Osteoblast (primary cell): ENCODE measurements at regions not wholly inside any gene's neighbourhood (a gene's known extent, or its start where the extent isn't known, plus 50 kb on each side); places are given as distances from the start of the nearest gene placed in this dataset.

Experiments
- DNase-seq: peaks from one replicate; pipeline ENCODE4 v3.0.0; 2011; ENCODE audit warnings: low spot score, mixed read lengths; ENCODE audit not compliant: insufficient read length; ENCODE audit errors: missing footprints
- H2AFZ ChIP-seq: 2 replicates; pipeline ENCODE4 v1.6.0; 2011; ENCODE audit warnings: mild to moderate bottlenecking, low read length
- H3K27ac ChIP-seq: 2 replicates; pipeline ENCODE4 v1.5.1; 2011; ENCODE audit warnings: mild to moderate bottlenecking, low read depth, low read length, moderate library complexity
- H3K27me3 ChIP-seq: 2 replicates; pipeline ENCODE4 v1.6.0; 2012; ENCODE audit warnings: mild to moderate bottlenecking, control low read depth, inconsistent platforms, low read length, moderate library complexity; ENCODE audit not compliant: insufficient read depth
- H3K36me3 ChIP-seq: 2 replicates; pipeline ENCODE4 v1.5.1; 2011; ENCODE audit warnings: mild to moderate bottlenecking, low read length, control low read depth, moderate library complexity; ENCODE audit not compliant: insufficient read depth
- H3K4me1 ChIP-seq: 2 replicates; pipeline ENCODE4 v1.5.1; 2011; ENCODE audit warnings: mild to moderate bottlenecking, low read length, control low read depth, moderate library complexity; ENCODE audit not compliant: insufficient read depth
- H3K4me2 ChIP-seq: 2 replicates; pipeline ENCODE4 v1.6.0; 2011; ENCODE audit warnings: mild to moderate bottlenecking, low read length; ENCODE audit not compliant: insufficient read depth
- H3K4me3 ChIP-seq: fragments of 200-600 bp; sonication (generic); 3 replicates; pipeline ENCODE4 v1.5.1; 2012; ENCODE audit warnings: mild to moderate bottlenecking, low read length, inconsistent platforms; ENCODE audit not compliant: insufficient read depth
- H3K79me2 ChIP-seq: 2 replicates; pipeline ENCODE4 v1.6.0; 2012; ENCODE audit warnings: mild to moderate bottlenecking, low read length, control low read depth, inconsistent platforms; ENCODE audit not compliant: insufficient read depth
- H3K9me3 ChIP-seq: 2 replicates; pipeline ENCODE4 v1.5.1; 2011; ENCODE audit warnings: low read depth, low read length, control low read depth
- H4K20me1 ChIP-seq: 2 replicates; pipeline ENCODE4 v1.6.0; 2012; ENCODE audit warnings: mild to moderate bottlenecking, low read length, control low read depth; ENCODE audit not compliant: insufficient read depth
- TF ChIP-seq, protein P1 (sequence below): IDR thresholded peaks from 2 replicates; pipeline ENCODE4 v1.5.1; 2011; ENCODE audit warnings: mild to moderate bottlenecking, low read depth, low read length, moderate library complexity; ENCODE audit errors: extremely low read depth

GRCh38 chr16:85290626-85291301, 178.5 kb upstream of the CIBAR2 start:
- TF ChIP-seq, protein P1, sequence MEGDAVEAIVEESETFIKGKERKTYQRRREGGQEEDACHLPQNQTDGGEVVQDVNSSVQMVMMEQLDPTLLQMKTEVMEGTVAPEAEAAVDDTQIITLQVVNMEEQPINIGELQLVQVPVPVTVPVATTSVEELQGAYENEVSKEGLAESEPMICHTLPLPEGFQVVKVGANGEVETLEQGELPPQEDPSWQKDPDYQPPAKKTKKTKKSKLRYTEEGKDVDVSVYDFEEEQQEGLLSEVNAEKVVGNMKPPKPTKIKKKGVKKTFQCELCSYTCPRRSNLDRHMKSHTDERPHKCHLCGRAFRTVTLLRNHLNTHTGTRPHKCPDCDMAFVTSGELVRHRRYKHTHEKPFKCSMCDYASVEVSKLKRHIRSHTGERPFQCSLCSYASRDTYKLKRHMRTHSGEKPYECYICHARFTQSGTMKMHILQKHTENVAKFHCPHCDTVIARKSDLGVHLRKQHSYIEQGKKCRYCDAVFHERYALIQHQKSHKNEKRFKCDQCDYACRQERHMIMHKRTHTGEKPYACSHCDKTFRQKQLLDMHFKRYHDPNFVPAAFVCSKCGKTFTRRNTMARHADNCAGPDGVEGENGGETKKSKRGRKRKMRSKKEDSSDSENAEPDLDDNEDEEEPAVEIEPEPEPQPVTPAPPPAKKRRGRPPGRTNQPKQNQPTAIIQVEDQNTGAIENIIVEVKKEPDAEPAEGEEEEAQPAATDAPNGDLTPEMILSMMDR = no peak
- no peak overlapping the region for H3K27ac ChIP-seq
- no peaks in the 10 kb centered on the region for H3K36me3 ChIP-seq
- DNase-seq = no peak
- no peaks in the 10 kb centered on the region for H3K27me3 ChIP-seq
- H3K4me2 ChIP-seq = no peak overlapping the region
- no peak overlapping the region for H3K4me3 ChIP-seq
- peaks cover 20% of the 10 kb centered on the region for H3K4me1 ChIP-seq
- H4K20me1 ChIP-seq = peaks cover 36% of the 10 kb centered on the region
- no peaks in the 10 kb centered on the region for H3K79me2 ChIP-seq
- no peaks in the 10 kb centered on the region for H3K9me3 ChIP-seq
- H2AFZ ChIP-seq = no peak overlapping the region

- no peak overlapping the region for H2AFZ ChIP-seq
- H4K20me1 ChIP-seq = peaks cover 29% of the 10 kb centered on the region
- no peak for DNase-seq
These were observed 179.3 kb upstream of the CIBAR2 start for GRCh38 chr16:85291302-85292148.

GRCh38 chr16:85293458-85293857, 181.2 kb upstream of the CIBAR2 start:
- Histone ChIP-seq H3K9me3 (no peaks in the 10 kb centered on the region), H4K20me1 (peaks cover 28% of the 10 kb centered on the region), H3K4me1 (peaks cover 3% of the 10 kb centered on the region), H3K36me3 (no peaks in the 10 kb centered on the region), H3K4me3 (no peak overlapping the region), H3K27me3 (no peaks in the 10 kb centered on the region), H3K27ac (no peak overlapping the region), H3K79me2 (no peaks in the 10 kb centered on the region), H2AFZ (no peak overlapping the region), H3K4me2 (no peak overlapping the region)
- DNase-seq = no peak
- TF ChIP-seq, protein P1 = no peak

More at GRCh38 chr16:85291302-85292148, 179.3 kb upstream of the CIBAR2 start:
- H3K27me3 ChIP-seq = no peaks in the 10 kb centered on the region
- no peak overlapping the region for H3K4me2 ChIP-seq
- no peaks in the 10 kb centered on the region for H3K79me2 ChIP-seq
- TF ChIP-seq, protein P1 = no peak
- no peaks in the 10 kb centered on the region for H3K36me3 ChIP-seq
- peaks cover 12% of the 10 kb centered on the region for H3K4me1 ChIP-seq
- H3K9me3 ChIP-seq = no peaks in the 10 kb centered on the region
- H3K4me3 ChIP-seq = no peak overlapping the region
- no peak overlapping the region for H3K27ac ChIP-seq

DNA sequence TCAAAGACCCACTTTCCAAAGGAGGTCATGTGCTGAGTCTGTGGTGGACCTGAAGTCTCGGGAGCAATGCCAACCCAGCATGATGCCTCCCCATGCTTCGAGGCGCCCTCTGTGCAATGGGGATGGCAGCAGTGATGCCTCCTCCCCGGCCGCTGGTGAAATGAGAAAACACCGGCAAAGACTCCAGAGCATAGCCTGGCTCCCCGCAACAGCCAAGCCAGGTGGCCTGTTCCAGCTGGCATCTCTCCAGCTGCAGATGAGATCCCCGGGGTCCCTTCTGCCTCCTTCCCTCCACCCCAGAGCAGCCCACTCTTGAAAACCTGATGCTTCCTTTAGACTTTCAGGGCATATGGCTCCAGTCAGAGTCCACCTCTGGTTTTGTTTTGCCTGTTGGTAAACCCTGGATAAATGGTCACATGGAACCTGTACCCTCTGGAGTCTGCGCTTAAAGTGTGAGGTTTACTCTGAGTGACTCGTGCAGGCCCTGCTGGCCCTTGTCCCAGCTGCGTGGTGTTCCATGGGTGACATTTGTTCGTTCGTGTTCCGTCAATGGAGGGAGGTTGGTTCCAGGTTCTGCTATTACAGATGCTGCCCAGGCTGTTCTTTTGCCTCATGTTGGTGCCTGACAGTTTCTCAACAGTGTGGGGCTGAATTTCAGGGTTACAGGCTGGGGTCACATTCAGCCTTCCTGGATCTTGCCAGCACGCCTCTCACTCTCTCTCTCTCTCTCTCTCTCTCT, 181.8 kb upstream of the CIBAR2 start:
- Histone ChIP-seq H3K36me3 (no peaks in the 10 kb centered on the region), H3K4me2 (no peak overlapping the region), H3K4me3 (no peak overlapping the region), H3K27me3 (no peaks in the 10 kb centered on the region), H3K79me2 (no peaks in the 10 kb centered on the region), H3K4me1 (peaks cover 3% of the 10 kb centered on the region), H3K27ac (no peak overlapping the region), H2AFZ (no peak overlapping the region), H3K9me3 (no peaks in the 10 kb centered on the region), H4K20me1 (peaks cover 33% of the 10 kb centered on the region)
- DNase-seq = no peak
- TF ChIP-seq, protein P1 = no peak
